ENCODE measurements at regions not wholly inside any gene's neighbourhood (a gene's known extent, or its start where the extent isn't known, plus 50 kb on each side); places are given as distances from the start of the nearest gene placed in this dataset.
"Not testable (repeated sequence)": the region's sequence is repeated elsewhere in the genome, so short reads cannot be mapped to it uniquely, and the experiment has no call there.

DNA sequence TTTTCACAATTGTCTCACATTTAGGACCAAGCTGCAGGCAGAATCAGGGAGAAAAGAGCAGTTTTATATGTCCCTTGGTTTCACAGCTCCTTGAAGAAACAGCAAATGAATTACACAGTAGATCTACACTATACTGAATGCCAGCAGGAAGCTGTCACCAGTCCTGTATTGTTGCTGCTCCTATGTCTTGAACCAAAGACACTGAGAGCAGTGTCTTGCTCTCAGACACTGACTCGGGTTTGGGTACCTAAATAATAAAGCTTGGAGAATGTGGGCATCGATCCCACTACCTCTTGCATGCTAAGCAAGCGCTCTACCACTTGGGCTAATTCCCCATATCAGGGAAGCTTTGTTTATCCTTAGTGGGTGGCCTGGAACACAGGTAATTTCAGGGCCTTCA is 552.7 kb downstream of the PRIM2 start:
- DNase-seq, result not testable (repeated sequence)

DNA sequence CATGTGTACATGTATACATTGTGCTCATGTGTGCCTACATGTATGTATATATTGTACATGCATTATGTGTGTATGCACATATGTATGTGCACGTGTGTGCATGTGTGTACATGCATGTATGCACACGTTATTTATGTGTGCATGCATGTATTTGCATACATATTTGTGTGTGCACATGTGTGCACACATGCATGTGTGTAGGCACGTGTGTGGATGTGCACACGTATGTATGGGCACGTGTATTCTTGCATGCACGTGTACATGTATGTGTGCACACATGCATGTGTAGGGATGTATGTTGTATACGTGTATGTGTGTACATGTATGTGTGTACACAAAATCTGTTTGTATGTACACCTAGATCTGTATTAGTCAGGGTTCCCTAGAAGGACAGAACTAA is 556.0 kb downstream of the PRIM2 start:
- not testable (repeated sequence) for DNase-seq

DNA sequence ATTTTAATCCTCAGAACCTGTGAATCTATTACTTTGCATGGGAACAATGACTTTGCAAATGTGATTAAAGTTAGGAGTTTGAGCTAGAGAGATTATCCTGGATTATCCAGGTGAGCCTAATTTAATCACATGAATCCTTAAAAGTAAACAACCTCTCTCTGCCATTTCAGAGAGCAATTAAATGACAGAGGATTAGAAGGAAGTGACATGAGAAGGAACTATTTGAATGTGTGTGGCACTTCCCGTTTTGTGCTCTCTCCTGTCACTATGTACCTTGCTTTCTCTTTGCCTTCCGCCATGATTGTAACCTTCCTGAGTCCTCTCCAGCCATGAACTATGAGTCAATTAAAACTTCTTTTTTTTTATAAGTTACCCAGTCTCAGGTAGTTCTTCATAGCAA is 559.2 kb downstream of the PRIM2 start:
- not testable (repeated sequence) for DNase-seq

DNA sequence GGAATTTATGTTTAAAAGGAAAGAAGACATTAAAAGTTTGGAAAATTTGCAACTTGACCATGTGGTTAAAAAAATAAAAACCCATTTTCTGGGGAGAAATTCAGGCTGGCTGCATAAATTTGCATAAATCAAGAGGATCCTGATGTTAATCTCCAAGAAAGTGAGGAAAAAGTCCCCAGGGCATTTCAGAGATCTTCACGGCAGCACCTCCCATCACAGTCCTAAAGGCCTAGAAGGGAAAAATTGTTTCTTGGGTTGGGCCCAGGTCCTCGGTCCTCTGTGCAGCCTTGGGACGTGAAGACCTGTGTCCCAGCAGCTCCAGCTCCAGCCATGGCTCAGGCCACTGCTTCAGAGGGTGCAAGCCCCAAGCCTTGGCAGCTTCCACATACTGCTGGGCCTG is 560.3 kb downstream of the PRIM2 start:
- DNase-seq, result not testable (repeated sequence)

DNA sequence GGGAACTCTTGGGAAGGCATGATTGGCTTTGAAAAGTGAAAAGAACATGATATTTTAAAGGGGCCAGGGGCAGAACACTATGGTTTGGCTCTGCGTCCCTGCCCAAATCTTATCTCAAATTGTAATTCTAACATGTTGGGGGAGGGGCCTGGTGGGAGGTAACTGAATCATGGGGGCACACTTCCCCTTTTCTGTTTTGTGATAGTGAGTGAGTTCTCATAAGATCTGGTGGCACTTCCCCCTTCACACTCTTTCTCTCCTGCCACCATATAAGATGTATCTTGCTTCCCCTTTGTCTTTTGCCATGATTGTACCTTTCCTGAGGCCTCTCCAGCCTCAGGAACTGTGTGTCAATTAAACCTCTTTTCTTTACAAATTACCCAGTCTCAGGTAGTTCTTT is 561.4 kb downstream of the PRIM2 start:
- not testable (repeated sequence) for DNase-seq

DNA sequence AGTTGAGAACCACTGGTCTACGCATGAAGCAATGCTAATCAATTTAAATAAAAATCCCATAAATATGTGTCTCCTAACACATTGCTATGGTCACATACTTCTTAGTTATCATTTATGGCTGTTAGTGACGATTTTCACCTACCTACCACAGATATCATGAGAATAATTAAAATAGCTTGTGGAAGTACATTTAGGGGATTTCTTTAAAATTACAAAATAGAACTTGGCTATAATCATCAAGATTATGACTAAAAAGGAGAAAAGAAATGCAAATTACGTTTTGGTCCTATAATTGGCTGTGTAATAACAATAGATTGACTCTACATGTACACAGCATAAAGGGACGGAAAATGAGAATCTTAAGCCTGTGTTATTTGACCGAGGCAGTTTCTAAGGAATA is 581.4 kb downstream of the PRIM2 start:
- DNase-seq, result not testable (repeated sequence)

DNA sequence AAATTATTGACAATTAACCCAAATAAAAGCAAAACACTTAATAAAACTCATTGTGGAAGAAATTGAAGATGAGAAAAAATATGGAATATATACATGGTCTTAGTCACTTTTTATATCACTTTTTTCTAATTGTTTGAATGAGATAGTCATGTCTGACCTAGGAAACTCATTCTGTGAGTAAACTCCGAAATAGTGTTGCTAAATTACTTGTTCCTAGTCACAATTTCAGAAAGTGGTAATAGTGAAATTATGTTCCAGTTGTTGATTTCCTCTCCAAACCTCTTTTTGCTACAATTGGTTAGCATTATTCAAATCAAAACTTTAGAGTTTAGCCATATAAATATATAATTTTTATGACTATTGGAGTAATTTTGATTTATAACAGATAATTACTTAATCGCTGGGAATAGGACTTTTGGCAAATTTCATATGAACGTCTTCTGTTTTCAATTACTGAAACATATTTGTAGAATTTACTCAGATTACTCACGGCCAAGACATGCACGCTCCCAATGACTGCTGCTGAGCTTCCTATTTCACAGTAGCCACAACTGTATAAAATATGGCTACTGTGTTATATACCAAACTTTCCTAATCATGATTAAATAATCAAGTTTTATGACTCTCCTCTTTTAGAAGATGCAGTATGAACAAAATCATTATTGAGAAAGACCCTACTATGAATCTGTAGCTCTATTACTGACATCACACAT is 583.4 kb downstream of the PRIM2 start:
- not testable (repeated sequence) for DNase-seq

DNA sequence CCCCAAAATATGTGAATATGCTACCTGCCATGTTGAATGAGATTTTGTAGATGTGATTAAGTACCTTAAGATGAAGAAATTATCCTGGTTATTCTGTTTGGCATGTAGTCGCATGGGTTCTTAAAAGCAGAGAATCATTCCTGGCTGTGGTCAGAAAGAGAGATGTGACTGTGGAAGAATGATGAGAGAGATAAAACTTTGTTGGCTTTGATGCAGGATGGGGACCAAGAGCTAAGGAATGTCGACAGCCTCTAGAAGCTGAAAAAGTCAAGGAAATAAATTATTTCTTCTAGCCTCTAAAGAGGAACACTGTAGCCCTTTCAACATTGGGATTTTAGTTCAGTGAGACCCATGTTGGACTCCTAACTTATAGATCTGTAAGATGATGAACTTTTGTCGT is 584.0 kb downstream of the PRIM2 start:
- not testable (repeated sequence) for DNase-seq

DNA sequence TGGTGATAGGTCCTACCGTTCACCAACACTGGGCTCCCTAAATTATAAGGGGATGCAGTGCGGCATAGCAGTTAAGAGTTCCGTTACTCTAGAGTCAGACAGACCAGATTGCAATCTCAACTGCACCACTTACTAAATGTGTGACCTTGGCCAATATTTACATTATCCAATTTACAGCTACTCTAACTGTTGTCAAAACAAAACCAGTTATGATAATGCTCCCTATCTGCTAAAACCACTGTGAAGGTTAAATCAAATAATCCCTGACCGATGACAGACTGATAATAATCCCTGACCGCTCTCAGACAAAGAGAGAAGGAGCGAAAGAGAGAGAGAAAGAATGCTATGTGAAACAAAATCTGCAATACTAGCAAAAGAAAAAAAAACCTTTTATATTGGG is 586.9 kb downstream of the PRIM2 start:
- not testable (repeated sequence) for DNase-seq

DNA sequence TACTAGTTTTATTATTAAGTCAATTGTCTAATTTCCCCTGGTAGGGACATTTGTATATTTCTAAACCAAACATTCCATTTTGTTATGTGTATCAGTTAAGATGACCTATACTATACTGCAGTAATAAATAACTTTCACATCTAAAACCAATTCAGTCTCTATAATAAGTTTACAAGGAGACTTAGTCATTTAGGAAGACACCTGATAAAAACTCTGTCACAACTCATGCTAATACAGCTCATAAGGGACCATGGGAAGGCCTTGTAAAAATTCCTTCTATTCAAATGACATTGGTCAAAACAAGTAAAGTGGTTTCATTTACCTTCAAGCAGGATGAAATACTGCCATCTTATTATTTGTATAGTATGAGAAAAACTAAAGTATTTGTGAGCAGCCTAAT is 597.9 kb downstream of the PRIM2 start:
- not testable (repeated sequence) for DNase-seq

DNA sequence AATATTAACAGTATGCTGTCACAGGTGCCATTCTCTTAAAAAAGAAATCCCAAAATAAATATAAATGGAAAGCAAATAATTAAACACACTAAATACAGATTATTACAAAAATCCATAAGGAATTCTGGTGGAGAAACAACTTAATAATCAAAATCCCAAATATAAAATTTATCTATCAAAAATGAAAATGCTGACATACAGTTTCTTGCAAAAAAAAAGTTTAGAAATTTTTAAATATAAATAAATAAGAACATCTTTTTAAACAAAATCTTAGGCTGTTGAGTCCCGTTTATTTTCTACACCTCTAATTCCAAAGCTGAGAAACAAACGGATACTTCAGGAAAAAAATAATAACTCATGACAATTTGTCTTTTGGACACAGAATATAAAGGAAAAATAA is 625.5 kb downstream of the PRIM2 start:
- DNase-seq, result not testable (repeated sequence)

DNA sequence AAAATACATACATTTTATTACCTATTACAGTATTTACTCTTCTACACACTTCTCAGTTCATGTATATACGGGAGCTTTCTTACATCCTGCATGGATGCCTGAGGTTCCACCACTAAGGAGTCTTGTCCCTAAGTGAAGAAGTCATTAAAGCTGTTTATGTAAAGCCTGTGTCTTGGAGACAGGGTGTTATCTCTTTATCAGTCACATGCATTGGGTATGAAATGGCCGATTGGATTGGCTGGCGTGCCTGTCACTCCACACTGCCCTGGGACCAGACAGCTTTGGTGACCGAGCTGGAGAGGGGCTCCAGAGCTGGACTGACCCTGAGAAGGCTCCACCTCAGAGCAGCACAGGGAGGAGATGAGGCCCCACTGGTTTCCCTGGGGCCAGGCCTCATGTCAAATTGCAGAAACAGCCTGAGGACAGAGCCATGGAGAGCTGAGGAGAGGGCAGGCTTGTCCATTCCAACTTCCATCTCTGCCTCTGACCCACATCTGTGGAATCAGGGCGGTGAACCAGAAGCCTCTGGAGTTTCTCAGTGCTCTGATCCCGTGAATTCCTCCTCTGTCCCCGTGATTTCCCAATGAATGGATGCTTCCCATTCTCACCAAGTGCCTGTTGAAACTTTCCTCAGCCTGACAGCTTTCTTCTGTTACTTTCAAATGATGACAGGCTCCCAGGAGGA is 628.8 kb downstream of the PRIM2 start:
- not testable (repeated sequence) for DNase-seq

DNA sequence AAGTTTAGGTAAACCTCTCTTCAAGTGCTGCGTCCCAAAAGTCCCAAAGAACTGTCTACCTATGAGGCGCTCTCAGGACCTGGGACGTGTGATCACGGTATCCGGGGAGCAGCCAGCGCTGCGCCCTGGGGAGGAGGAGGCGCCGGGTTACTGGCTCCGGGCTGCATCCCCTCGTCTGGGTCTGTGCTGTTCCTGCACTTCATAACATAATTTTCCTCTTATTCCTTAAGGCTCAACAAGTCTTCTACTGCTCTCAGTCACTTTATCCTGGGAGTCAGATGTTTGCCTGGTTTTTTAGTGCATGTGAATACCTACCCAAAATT is 629.3 kb downstream of the PRIM2 start:
- not testable (repeated sequence) for DNase-seq

DNA sequence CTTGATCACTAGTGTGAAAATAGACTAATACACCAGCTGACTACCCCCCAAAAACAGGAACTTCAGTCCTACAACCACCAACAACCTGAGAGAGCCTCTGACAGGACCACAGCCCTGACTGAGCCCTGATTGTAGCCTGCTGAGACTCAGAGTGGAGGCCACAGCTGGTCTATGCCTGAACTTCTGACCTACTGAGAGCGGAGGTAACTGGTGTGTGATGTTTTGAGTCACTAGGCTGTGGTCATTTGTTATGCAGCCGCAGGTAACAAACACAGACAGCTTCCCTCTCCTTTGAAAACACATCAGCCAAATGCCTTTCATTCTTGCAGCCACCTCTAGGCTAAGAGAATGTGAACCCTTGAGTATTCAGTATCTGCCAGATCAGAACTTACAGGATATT is 631.1 kb downstream of the PRIM2 start:
- DNase-seq, result not testable (repeated sequence)

DNA sequence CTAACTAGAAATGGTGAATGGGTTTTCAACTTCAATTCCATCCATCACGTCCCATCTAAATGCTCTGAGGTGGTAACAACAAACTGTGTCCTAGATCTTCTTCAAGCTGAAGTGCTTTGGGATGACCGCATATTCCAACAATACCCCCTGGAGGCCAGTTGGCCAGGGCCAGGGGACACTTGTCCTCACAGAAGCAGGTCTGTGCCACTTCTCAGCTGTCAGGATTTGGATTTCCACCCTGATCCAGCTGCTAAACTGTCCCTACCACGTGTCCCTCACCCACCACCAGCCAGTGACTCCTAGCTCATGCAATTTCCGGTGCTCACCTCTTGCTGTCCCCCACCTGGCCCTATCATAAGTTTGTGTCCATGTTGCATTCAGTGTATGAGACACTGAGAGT is 633.0 kb downstream of the PRIM2 start:
- not testable (repeated sequence) for DNase-seq

DNA sequence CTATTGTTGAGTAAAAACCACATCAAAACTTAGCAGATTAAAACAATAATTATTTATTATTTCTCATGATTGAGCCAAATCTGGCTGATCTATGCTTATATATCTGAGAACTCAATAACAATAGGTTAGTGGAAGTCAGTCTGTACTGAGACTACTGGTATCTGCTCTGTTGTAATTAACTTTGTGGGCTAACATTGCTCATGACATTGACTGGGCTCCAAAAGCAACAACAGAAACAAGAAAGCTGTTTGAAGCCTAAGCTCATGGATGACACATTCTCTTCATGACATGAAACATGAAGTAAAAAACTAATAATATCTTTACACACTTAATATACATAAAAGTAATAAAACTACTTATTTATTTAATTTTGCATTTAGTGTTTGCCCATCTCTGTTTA is 649.3 kb downstream of the PRIM2 start:
- not testable (repeated sequence) for DNase-seq

DNA sequence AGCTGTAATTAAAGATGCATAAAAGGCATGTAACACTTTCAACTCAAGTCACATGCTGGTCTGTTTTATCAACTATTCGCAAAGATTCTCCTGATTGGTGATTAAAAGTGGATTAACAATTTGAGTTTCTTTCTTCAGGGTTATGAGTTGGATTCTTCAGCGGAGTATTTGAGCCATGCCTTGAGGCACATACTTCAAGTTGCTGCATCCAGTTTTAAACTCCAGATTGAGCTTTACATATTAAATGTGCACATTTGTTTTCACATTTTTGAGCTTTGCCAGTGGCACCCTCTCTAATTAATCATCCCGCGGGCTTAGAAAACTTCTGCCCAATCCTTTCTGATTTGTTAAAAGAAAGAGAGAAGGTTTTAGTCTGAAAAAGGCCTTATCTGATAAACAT is 654.5 kb downstream of the PRIM2 start:
- not testable (repeated sequence) for DNase-seq

DNA sequence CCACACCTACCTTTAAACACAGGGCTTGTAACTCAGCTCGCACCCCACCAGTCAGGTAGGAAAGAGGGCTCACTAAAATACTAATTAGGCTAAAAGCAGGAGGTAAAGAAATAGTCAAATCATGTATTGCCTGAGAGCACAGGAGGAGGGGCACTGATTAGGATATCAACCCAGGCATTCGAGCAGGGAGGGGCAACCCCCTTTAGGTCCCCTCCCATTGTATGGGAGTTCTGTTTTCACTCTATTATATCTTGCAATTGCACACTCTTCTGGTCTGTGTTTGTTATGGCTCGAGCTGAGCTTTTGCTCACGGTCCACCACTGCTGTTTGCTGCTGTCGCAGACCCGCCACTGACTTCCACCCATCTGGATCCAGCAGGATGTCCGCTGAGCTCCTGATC is 657.2 kb downstream of the PRIM2 start:
- DNase-seq, result no peak

DNA sequence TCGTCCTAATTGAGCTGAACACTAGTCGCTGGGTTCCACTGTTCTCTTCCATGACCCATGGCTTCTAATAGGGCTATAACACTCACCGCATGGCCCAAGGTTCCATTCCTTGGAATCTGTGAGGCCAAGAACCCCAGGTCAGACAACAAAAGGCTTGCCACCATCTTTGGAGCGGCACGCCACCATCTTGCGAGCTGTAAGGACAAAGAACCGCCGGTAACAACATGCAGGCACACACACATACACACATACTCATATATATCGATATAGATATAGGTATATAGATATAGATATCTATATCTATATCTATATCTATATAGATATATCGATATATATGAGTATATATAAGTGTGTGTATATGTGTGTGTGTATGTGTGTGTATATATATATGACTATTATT is 657.7 kb downstream of the PRIM2 start:
- not testable (repeated sequence) for DNase-seq

DNA sequence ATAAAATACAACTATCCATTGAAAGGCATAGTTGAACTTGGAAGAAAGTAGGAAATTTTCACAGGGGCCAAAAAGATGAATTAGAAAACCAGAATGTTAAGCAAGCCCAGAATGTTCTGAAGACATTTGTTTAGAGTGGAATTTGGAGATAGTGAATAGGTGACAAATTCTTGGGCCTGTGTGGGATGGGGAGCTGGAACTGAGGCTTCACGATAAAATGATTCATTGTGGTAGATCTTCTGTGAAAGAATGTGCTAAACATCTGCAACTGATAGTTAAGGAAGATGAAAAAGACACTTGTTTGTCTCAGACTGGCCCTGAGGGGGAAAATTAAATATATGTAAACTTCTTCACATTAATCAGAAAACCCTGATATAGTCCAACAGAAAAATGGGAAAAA is 658.9 kb downstream of the PRIM2 start:
- DNase-seq, result not testable (repeated sequence)

DNA sequence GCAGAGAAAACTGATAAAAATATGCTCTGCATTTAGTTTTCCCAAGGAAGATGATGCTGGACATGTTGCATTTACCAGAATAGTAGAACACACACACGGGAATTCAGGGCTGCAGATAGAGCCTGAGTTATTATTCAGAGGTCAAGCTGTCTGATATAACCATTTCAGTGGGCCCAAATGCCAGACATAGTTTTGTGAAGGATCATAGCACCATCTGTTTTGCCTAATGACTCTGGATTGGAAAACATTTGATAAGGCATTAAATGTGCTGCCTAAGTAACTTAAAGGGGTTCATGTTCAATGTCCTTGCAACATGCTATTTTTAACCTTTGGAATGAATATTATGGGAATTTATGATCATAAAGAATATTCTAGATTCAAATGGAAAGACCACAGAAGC is 666.2 kb downstream of the PRIM2 start:
- DNase-seq, result not testable (repeated sequence)

DNA sequence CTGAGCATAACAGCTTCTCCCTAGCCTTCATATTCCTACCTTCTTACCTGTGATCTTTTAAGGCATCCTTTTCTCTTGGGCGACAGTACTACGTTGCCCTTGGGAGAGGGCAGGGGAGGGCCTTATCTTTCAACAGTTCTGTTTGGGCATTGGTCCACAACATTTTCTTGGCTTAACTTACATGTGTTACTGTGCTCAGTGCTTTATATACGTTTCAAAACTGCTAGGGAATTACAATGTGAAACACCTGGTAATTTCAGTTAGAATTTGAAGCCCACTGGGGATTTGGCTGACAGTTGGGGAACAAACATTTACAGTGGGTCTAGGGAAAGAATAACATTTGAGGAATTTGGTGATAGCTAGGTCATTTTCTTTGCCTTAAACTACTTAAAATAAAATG is 667.1 kb downstream of the PRIM2 start:
- not testable (repeated sequence) for DNase-seq

DNA sequence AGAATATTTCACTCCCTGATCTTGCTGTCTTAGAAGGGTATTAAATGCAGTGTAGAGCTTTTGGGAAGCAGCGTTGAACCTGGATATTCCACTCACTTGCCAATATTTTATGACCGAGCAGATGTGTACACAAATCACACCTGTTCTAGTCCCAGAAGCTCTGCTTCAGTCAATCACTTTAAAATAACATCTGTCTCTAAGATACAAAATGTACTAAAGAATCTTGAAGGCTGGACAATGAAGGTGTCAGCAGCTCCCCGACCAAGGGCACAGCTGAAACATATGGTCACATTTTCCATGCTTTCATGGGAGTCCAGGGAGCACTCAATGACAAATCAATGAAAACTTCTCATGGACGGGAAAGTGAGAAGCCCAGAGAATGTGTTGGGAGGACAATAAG is 668.3 kb downstream of the PRIM2 start:
- DNase-seq, result not testable (repeated sequence)

DNA sequence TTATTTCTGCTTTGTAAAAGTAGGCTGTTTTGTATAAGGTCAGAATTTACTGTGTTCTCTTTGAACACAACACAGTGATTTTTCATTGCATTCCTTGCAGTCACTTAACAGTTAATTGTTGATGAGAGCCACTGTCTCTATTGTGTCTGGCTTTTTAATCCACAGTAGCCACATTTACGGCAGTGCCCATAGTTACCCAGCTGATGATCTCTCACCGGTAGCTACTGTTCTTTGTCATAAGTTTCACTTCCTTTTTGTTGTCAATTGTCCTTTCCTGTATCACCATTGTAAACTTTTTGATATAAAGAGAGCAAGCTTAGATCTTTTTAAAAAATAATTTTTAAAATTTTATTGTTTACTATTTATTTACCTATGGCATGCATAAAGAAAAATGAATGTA is 669.2 kb downstream of the PRIM2 start:
- DNase-seq, result not testable (repeated sequence)

Measured in NCI-H526 (cell line).